Aorta (tissue), 5 donors: ENCODE measurements at regions not wholly inside any gene's neighbourhood (a gene's known extent, or its start where the extent isn't known, plus 50 kb on each side); places are given as distances from the start of the nearest gene placed in this dataset.

Experiments
- ATAC-seq: fragments of 200-7000 bp; cut with Tn5 transposase; one replicate; pipeline ENCODE4 v1.9.1; 2022; ENCODE audit warnings: moderate library complexity; ENCODE audit not compliant: low FRiP score
- DNase-seq, 2 donors: peaks; one replicate each; pipeline ENCODE4 v3.0.0-alpha.2; 2020
- H3K27ac ChIP-seq, 2 donors: one replicate each; pipeline ENCODE4 v1.5.1; 2013; ENCODE audit warnings: low read length in 2 of 2, mild to moderate bottlenecking in 2 of 2, moderate library complexity in 2 of 2, control low read depth in 1 of 2, inconsistent platforms in 1 of 2, low read depth in 1 of 2
- H3K27me3 ChIP-seq, 2 donors: one replicate each; pipeline ENCODE4 v1.6.1; 2013; ENCODE audit warnings: control low read depth in 1 of 2, low read length in 1 of 2, mild to moderate bottlenecking in 1 of 2, moderate library complexity in 1 of 2; ENCODE audit not compliant: insufficient read depth in 2 of 2, control insufficient read depth in 1 of 2
- H3K36me3 ChIP-seq, 2 donors: one replicate each; pipeline ENCODE4 v1.6.1; 2013; ENCODE audit warnings: control low read depth in 1 of 2, low read length in 1 of 2, mild to moderate bottlenecking in 1 of 2; ENCODE audit not compliant: insufficient read depth in 2 of 2, control insufficient read depth in 1 of 2
- H3K4me1 ChIP-seq, 2 donors: one replicate each; pipeline ENCODE4 v1.6.1; 2013; ENCODE audit warnings: low read length in 2 of 2, control low read depth in 1 of 2, mild to moderate bottlenecking in 1 of 2, moderate library complexity in 1 of 2; ENCODE audit not compliant: insufficient read depth in 2 of 2, control insufficient read depth in 1 of 2
- H3K4me3 ChIP-seq, 2 donors: one replicate each; pipeline ENCODE4 v1.5.1; 2013; ENCODE audit warnings: low read length in 2 of 2, control low read depth in 1 of 2, mild to moderate bottlenecking in 1 of 2
- H3K9me3 ChIP-seq: one replicate; pipeline ENCODE4 v1.6.1; 2013; ENCODE audit warnings: mild to moderate bottlenecking, low read length; ENCODE audit not compliant: control insufficient read depth
- WGBS, 2 donors: extraction: QIAGEN DNeasy Blood & Tissue Kit; methylation state at CpG; one replicate each; pipeline ENCODE4 v1.1.7; 2013; 5-methylcytosine and 5-hydroxymethylcytosine counted together
- intact Hi-C, 2 donors: fragments of 100-400 bp; cut with DNase I; formaldehyde crosslinking; loops; one replicate each; pipeline versions ENCODE4 v1.14.2 to v1.15.0; 2022
- donor health status: healthy with polysubstance abuse.
- donor health status: Bipolar disorder and iron deficiency.
- donor health status: DM: no; HTN: no; CAD: no.
- donor health status: DM: no; HTN: no; CAD: no.
- donor health status: DM: yes; HTN: yes; CAD: no.

- H3K4me1 ChIP-seq, result no peaks in the 10 kb centered on the region
- H3K36me3 ChIP-seq, result no peaks in the 10 kb centered on the region
- no peaks in the 10 kb centered on the region for H3K9me3 ChIP-seq
- ATAC-seq, result no peak
- H3K27me3 ChIP-seq, result no peaks in the 10 kb centered on the region
- intact Hi-C loops, result no loop called here
- no peak for DNase-seq
- H3K4me3 ChIP-seq, result no peak overlapping the region
- H3K27ac ChIP-seq, result no peak overlapping the region
These were observed 1568.9 kb upstream of the PABPC4L start for GRCh38 chr4:135770505-135770904.

DNA sequence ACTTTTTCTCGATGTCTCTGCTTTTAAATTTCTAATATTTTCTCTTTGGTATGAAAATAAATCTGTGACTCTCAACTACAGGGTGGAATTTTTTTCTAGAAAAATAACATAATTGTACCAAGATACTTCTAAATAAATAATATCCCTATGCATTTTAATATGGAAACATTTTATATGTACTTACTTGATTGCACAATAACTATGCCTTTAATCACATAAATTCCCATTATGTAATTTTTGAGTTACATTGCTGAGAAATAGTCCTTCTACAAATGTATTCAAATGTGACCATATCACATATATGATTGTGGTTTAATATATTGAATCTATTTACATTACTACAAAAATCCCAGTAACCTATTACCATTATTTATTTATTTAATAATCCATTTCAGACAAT, 1543.3 kb upstream of the PABPC4L start:
- intact Hi-C loops, result no loop called here
- Histone ChIP-seq H3K4me3 (no peak overlapping the region), H3K4me1 (no peaks in the 10 kb centered on the region), H3K9me3 (no peaks in the 10 kb centered on the region), H3K27me3 (no peaks in the 10 kb centered on the region), H3K27ac (no peak overlapping the region), H3K36me3 (no peaks in the 10 kb centered on the region)
- ATAC-seq (no peak), DNase-seq (no peak)
- WGBS, 2 donors, result 93 to 94% methylated on average over 1 of the region's 1 CpG

- no peak for ATAC-seq
- intact Hi-C loops, result no loop called here
- 52 to 56% methylated on average over 5 of the region's 5 CpGs for WGBS, 2 donors
These were observed 1540.0 kb upstream of the PABPC4L start for GRCh38 chr4:135741583-135741982.

DNA sequence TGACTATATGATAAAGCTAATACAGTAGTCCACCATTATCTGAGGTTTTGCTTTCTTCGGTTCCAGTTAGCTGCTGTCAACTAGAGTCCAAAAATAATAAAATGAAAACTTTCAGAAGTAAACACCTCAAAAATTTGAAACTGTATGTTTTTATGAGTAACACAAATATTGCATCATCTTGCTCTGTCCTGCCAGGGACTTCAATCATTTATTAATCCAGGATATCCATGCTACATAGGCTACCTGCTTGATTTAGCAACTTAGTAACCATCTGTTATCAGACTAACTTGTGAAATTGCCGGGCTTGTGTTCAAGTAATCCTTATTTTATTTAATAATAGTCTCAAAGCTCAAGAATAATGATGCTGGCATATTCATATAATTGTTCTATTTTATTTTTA, 1537.8 kb upstream of the PABPC4L start:
- no peak overlapping the region for H3K27ac ChIP-seq
- intact Hi-C loops, result no loop called here
- WGBS, 2 donors, result 33 to 35% methylated on average over 2 of the region's 2 CpGs

More at GRCh38 chr4:135741583-135741982, 1540.0 kb upstream of the PABPC4L start:
- no peak for DNase-seq
- Histone ChIP-seq H3K4me1 (no peaks in the 10 kb centered on the region), H3K36me3 (no peaks in the 10 kb centered on the region), H3K27ac (no peak overlapping the region), H3K9me3 (no peaks in the 10 kb centered on the region), H3K4me3 (no peak overlapping the region), H3K27me3 (no peaks in the 10 kb centered on the region)

GRCh38 chr4:135735512-135735911, 1533.9 kb upstream of the PABPC4L start:
- ATAC-seq (no peak), DNase-seq (no peak)
- no peak overlapping the region for H3K4me3 ChIP-seq
- H3K27ac ChIP-seq, result no peak overlapping the region
- no peaks in the 10 kb centered on the region for H3K36me3 ChIP-seq
- H3K27me3 ChIP-seq, result no peaks in the 10 kb centered on the region
- intact Hi-C loops, result no loop called here
- H3K9me3 ChIP-seq, result no peaks in the 10 kb centered on the region
- no peaks in the 10 kb centered on the region for H3K4me1 ChIP-seq

More for the DNA sequence above, 1537.8 kb upstream of the PABPC4L start:
- no peaks in the 10 kb centered on the region for H3K27me3 ChIP-seq
- no peaks in the 10 kb centered on the region for H3K36me3 ChIP-seq
- no peaks in the 10 kb centered on the region for H3K9me3 ChIP-seq
- DNase-seq (no peak), ATAC-seq (no peak)
- H3K4me3 ChIP-seq, result no peak overlapping the region
- no peaks in the 10 kb centered on the region for H3K4me1 ChIP-seq

GRCh38 chr4:135732448-135732847, 1530.9 kb upstream of the PABPC4L start:
- H3K9me3 ChIP-seq, result no peaks in the 10 kb centered on the region
- WGBS, 2 donors, result 53 to 59% methylated on average over 4 of the region's 4 CpGs
- ATAC-seq (no peak), DNase-seq (no peak)
- no peak overlapping the region for H3K4me3 ChIP-seq
- no peaks in the 10 kb centered on the region for H3K36me3 ChIP-seq
- H3K27me3 ChIP-seq, result no peaks in the 10 kb centered on the region
- no peaks in the 10 kb centered on the region for H3K4me1 ChIP-seq
- intact Hi-C loops, result no loop called here
- H3K27ac ChIP-seq, result no peak overlapping the region

DNA sequence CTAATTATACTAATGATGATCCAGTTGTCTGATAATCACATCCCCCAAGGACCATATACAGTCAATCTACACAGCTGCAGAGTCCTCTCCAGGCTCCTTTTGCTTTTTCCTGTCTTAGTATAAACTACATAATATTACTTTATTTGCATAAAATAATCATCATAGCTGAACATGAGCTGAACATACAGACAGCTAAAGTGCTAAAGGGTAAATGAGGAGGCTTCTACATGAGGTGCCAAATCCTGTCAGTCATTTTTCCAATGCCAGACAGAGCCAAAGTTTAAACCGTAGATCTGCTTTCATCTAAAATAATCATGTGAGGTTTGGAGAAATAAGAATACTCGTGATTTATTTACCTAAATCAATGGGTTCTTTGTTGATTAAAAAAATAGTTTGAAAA, 1530.1 kb upstream of the PABPC4L start:
- H3K27me3 ChIP-seq, result no peaks in the 10 kb centered on the region
- 35 to 61% methylated on average over 2 of the region's 2 CpGs for WGBS, 2 donors
- no peaks in the 10 kb centered on the region for H3K36me3 ChIP-seq
- H3K4me1 ChIP-seq, result no peaks in the 10 kb centered on the region
- no peak overlapping the region for H3K27ac ChIP-seq
- H3K9me3 ChIP-seq, result no peaks in the 10 kb centered on the region
- H3K4me3 ChIP-seq, result no peak overlapping the region
- DNase-seq, result no peak
- intact Hi-C loops, result no loop called here
- ATAC-seq, result no peak

DNA sequence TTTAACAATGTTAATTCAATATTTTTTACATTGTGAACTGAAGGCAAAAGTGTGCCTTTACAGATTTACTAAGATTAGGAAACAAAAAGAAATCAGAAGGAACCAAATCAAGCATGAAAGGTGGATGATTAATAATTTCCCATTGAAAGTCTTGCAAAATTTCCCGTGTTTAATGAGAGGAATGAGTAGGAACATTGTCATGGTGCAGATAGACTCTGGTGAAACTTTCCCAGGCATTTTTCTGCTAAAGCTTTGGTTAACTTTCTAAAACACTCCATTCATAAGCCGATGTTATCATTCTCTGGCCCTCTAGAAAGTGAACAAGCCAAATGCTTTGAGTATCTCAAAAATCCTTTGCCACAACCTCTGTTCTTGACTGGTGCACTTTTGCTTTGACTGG, 1522.8 kb upstream of the PABPC4L start:
- H3K9me3 ChIP-seq, result no peaks in the 10 kb centered on the region
- ATAC-seq (no peak), DNase-seq (no peak)
- no peaks in the 10 kb centered on the region for H3K4me1 ChIP-seq
- no peaks in the 10 kb centered on the region for H3K27me3 ChIP-seq
- intact Hi-C loops, result no loop called here
- no peak overlapping the region for H3K4me3 ChIP-seq
- WGBS, 2 donors, result 39 to 45% methylated on average over 2 of the region's 2 CpGs
- H3K36me3 ChIP-seq, result no peaks in the 10 kb centered on the region
- no peak overlapping the region for H3K27ac ChIP-seq

DNA sequence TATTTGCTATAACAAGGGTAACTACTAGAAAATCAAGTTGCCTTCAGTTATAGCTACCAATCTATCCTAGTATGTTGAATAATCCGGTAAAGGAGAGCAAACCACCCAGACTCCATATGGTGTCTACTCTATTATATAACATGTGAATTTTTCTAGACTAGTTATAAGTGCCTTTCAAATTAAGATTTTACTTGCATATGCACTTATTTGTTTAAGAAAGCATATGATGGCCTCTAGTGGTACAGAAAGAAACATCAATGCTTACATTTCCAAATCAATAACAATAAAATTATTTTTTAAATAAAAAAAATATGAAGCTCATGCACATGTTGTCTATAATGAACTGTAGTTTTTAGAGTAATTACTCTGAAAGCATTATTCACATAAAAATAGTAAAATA, 1516.4 kb upstream of the PABPC4L start:
- Histone ChIP-seq H3K36me3 (no peaks in the 10 kb centered on the region), H3K4me3 (no peak overlapping the region), H3K27ac (no peak overlapping the region), H3K9me3 (no peaks in the 10 kb centered on the region), H3K4me1 (no peaks in the 10 kb centered on the region), H3K27me3 (no peaks in the 10 kb centered on the region)
- intact Hi-C loops, result no loop called here
- ATAC-seq (no peak), DNase-seq (no peak)
- WGBS, 2 donors, result 83 to 85% methylated on average over 1 of the region's 1 CpG
